Keratinocyte (primary cell): ENCODE measurements at regions not wholly inside any gene's neighbourhood (a gene's known extent, or its start where the extent isn't known, plus 50 kb on each side); places are given as distances from the start of the nearest gene placed in this dataset.

ENCODE experiments used
- DNase-seq: peaks from one replicate; pipeline ENCODE4 v3.0.0-alpha.2; 2011; ENCODE audit warnings: low read depth, missing footprints, low spot score
- FAIRE-seq: peaks from 2 replicates; lab custom pipeline; 2011; peaks lifted over from hg19 to GRCh38; lab: Jason Lieb, UNC
- H2AFZ ChIP-seq: 2 replicates; pipeline ENCODE4 v1.6.0; 2012; ENCODE audit warnings: low read length, control low read depth, inconsistent platforms; ENCODE audit not compliant: control insufficient read depth
- H3K27ac ChIP-seq: 2 replicates; pipeline ENCODE4 v1.5.1; 2011; ENCODE audit warnings: low read length; ENCODE audit not compliant: control insufficient read depth, insufficient read depth
- H3K27me3 ChIP-seq: 3 replicates; pipeline ENCODE4 v1.6.0; 2011; ENCODE audit warnings: low read length; ENCODE audit not compliant: control insufficient read depth, insufficient read depth; ENCODE audit errors: extremely low read depth
- H3K36me3 ChIP-seq, 2 experiments: 2 replicates in 1 of 2; 3 replicates in 1 of 2; pipeline ENCODE4 v1.5.1; 2011; ENCODE audit warnings: low read length in 2 of 2, mild to moderate bottlenecking in 1 of 2; ENCODE audit not compliant: control insufficient read depth in 2 of 2, insufficient read depth in 2 of 2; ENCODE audit errors: extremely low read depth in 1 of 2
- H3K4me1 ChIP-seq: 3 replicates; pipeline ENCODE4 v1.5.1; 2011; ENCODE audit warnings: low read length; ENCODE audit not compliant: control insufficient read depth, insufficient read depth; ENCODE audit errors: extremely low read depth
- H3K4me2 ChIP-seq: 3 replicates; pipeline ENCODE4 v1.6.0; 2011; ENCODE audit warnings: low read depth, low read length; ENCODE audit not compliant: control insufficient read depth, insufficient read depth; ENCODE audit errors: extremely low read depth
- H3K4me3 ChIP-seq, 3 experiments: fragments of 200-600 bp in 1 of 3; sonication (generic) in 1 of 3; 2 replicates in 2 of 3; 3 replicates in 1 of 3; pipeline ENCODE4 v1.5.1; 2011 to 2016; ENCODE audit warnings: low read length in 3 of 3, mild to moderate bottlenecking in 3 of 3, control low read depth in 2 of 3, inconsistent platforms in 1 of 3, low read depth in 1 of 3, mixed read lengths in 1 of 3, mixed run types in 1 of 3, moderate library complexity in 1 of 3; ENCODE audit not compliant: control insufficient read depth in 2 of 3, insufficient read depth in 2 of 3; ENCODE audit errors: extremely low read depth in 1 of 3
- H3K79me2 ChIP-seq: 2 replicates; pipeline ENCODE4 v1.6.0; 2012; ENCODE audit warnings: low read length; ENCODE audit not compliant: control insufficient read depth, insufficient read depth
- H3K9ac ChIP-seq: 3 replicates; pipeline ENCODE4 v1.6.0; 2011; ENCODE audit warnings: low read length; ENCODE audit not compliant: control insufficient read depth, insufficient read depth; ENCODE audit errors: extremely low read depth
- H3K9me1 ChIP-seq: 3 replicates; pipeline ENCODE4 v1.6.0; 2011; ENCODE audit warnings: low read length; ENCODE audit not compliant: control insufficient read depth, insufficient read depth; ENCODE audit errors: extremely low read depth
- H3K9me3 ChIP-seq: 2 replicates; pipeline ENCODE4 v1.5.1; 2012; ENCODE audit warnings: low read depth, low read length; ENCODE audit not compliant: control insufficient read depth
- H4K20me1 ChIP-seq: 3 replicates; pipeline ENCODE4 v1.6.0; 2011; ENCODE audit warnings: low read length; ENCODE audit not compliant: control insufficient read depth, insufficient read depth; ENCODE audit errors: extremely low read depth
- EZH2 ChIP-seq: IDR thresholded peaks from one replicate; pipeline ENCODE4 v1.6.1; 2012; ENCODE audit warnings: inconsistent platforms, mild to moderate bottlenecking, low read length, moderate library complexity
- dilution Hi-C: fragments of 300-500 bp; cut with MboI; formaldehyde crosslinking; loops from one replicate; pipeline ENCODE4 v1.7.0; 2020; ENCODE audit warnings: low sequenced_read_pairs; ENCODE audit not compliant: extremely low pct_ligation_motif_present
- TF ChIP-seq, protein P1 (sequence below), 3 experiments: IDR thresholded peaks in 1 of 3; conservative IDR thresholded peaks in 1 of 3; optimal IDR thresholded peaks in 1 of 3; 2 replicates in 2 of 3; 3 replicates in 1 of 3; pipeline versions ENCODE3 to v1.5.1; 2011; ENCODE audit warnings: low read length in 3 of 3, mild to moderate bottlenecking in 3 of 3, moderate library complexity in 2 of 3, control low read depth in 1 of 3, inconsistent platforms in 1 of 3; ENCODE audit not compliant: insufficient read depth in 2 of 3; ENCODE audit errors: extremely low read depth in 1 of 3

- Histone ChIP-seq H3K4me2 (no peak overlapping the region), H3K36me3 (no peaks in the 10 kb centered on the region), H2AFZ (no peak overlapping the region), H3K79me2 (no peaks in the 10 kb centered on the region), H3K4me3 (no peak overlapping the region), H4K20me1 (no peaks in the 10 kb centered on the region), H3K27me3 (no peaks in the 10 kb centered on the region), H3K9ac (no peak overlapping the region), H3K27ac (no peak overlapping the region), H3K4me1 (peaks cover 3% of the 10 kb centered on the region), H3K9me1 (no peaks in the 10 kb centered on the region), H3K9me3 (peaks cover 4% of the 10 kb centered on the region)
- DNase-seq = no peak
- TF ChIP-seq, protein P1, sequence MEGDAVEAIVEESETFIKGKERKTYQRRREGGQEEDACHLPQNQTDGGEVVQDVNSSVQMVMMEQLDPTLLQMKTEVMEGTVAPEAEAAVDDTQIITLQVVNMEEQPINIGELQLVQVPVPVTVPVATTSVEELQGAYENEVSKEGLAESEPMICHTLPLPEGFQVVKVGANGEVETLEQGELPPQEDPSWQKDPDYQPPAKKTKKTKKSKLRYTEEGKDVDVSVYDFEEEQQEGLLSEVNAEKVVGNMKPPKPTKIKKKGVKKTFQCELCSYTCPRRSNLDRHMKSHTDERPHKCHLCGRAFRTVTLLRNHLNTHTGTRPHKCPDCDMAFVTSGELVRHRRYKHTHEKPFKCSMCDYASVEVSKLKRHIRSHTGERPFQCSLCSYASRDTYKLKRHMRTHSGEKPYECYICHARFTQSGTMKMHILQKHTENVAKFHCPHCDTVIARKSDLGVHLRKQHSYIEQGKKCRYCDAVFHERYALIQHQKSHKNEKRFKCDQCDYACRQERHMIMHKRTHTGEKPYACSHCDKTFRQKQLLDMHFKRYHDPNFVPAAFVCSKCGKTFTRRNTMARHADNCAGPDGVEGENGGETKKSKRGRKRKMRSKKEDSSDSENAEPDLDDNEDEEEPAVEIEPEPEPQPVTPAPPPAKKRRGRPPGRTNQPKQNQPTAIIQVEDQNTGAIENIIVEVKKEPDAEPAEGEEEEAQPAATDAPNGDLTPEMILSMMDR (optimal IDR thresholded peaks at IDR 0.05 in 1 of 3, IDR thresholded peaks at IDR 0.05 in 1 of 3, conservative IDR thresholded peaks at IDR 0.05 in 1 of 3; ENCODE audit: extremely low read depth in 1 of 3, insufficient read depth in 2 of 3, low read length in 3 of 3) = no peak
- TF ChIP-seq EZH2 = no peak
- dilution Hi-C loops = no loop called here
- no peak for FAIRE-seq
Measured at GRCh38 chr9:89249001-89249400, 62.0 kb upstream of the CKS2 start.

DNA sequence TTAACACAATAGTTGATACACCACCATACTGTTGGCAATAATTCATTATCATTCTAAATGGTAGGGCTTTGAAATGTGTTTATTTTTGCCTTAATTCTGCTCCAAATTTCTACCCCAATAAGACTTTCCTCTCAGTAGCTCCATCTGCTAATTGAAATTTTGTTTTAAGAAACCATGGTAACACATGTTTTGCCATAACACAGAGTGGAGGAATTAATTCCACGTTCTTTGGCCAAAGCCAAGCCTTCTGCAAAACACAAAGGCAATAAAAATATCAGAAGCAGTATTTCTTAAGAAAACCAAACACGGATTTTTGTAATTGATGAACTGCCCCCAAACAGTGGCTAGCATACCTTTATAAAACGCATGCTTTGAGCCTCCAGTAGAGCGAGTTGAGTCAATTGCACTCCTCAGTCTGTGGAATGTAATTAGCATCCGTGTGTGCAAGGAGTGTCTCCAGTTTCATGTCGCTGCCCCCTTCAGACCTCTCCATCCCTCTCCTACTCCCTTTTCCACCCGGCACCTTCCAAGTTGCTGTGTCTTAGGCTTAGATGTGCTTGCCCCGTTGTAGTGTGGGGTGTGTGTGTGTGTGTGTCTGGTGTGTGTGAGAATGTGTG, 58.2 kb upstream of the CKS2 start:
- H3K9me3 ChIP-seq = peaks cover 6% of the 10 kb centered on the region
- no peaks in the 10 kb centered on the region for H3K9me1 ChIP-seq
- H3K27me3 ChIP-seq = no peaks in the 10 kb centered on the region
- no peaks in the 10 kb centered on the region for H4K20me1 ChIP-seq
- no peak overlapping the region for H3K9ac ChIP-seq
- no peak overlapping the region for H3K4me3 ChIP-seq
- H2AFZ ChIP-seq = no peak overlapping the region
- no peak overlapping the region for H3K4me2 ChIP-seq
- H3K79me2 ChIP-seq = no peaks in the 10 kb centered on the region
- no peak for DNase-seq
- no peak overlapping the region for H3K27ac ChIP-seq
- no peaks in the 10 kb centered on the region for H3K4me1 ChIP-seq
- FAIRE-seq = no peak
- H3K36me3 ChIP-seq = no peaks in the 10 kb centered on the region
- no peak for TF ChIP-seq EZH2
- TF ChIP-seq, protein P1 (optimal IDR thresholded peaks at IDR 0.05 in 1 of 3, IDR thresholded peaks at IDR 0.05 in 1 of 3, conservative IDR thresholded peaks at IDR 0.05 in 1 of 3; ENCODE audit: extremely low read depth in 1 of 3, insufficient read depth in 2 of 3, low read length in 3 of 3) = no peak
- dilution Hi-C loops = no loop called here
